Activated CD4-positive, alpha-beta T cell treated with anti-CD3 and anti-CD28 coated beads, Interleukin-2, Interleukin-4, amounts not matched to agents 100 ng/mL and 50 ng/mL, durations not matched to agents 16 hours and 8 hours (primary cell): ENCODE measurements at regions not wholly inside any gene's neighbourhood (a gene's known extent, or its start where the extent isn't known, plus 50 kb on each side); places are given as distances from the start of the nearest gene placed in this dataset.
"Not testable (repeated sequence)": the region's sequence is repeated elsewhere in the genome, so short reads cannot be mapped to it uniquely, and the experiment has no call there.

Source experiments
- DNase-seq: peaks from one replicate; pipeline ENCODE4 v3.0.0-alpha.2; 2020; ENCODE audit warnings: low spot score

GRCh38 chr2:133624551-133624950, 56.3 kb upstream of the NCKAP5 start:
- no peak for DNase-seq

- DNase-seq, result no peak
Measured at GRCh38 chr2:133627741-133628140, 59.5 kb upstream of the NCKAP5 start.

- DNase-seq, result no peak
Measured at GRCh38 chr2:133633309-133633708, 65.0 kb upstream of the NCKAP5 start.

- no peak for DNase-seq
Measured at GRCh38 chr2:133633881-133634409, 65.7 kb upstream of the NCKAP5 start.

- DNase-seq, result no peak
Measured at GRCh38 chr2:133635131-133635530, 66.9 kb upstream of the NCKAP5 start.

- DNase-seq, result no peak
Measured at GRCh38 chr2:133636287-133636686, 68.0 kb upstream of the NCKAP5 start.

- DNase-seq, result no peak
Measured at GRCh38 chr2:133640103-133640502, 71.8 kb upstream of the NCKAP5 start.

- DNase-seq, result no peak
Measured at GRCh38 chr2:133641497-133641896, 73.2 kb upstream of the NCKAP5 start.

GRCh38 chr2:133641942-133642725, 73.9 kb upstream of the NCKAP5 start:
- DNase-seq, result no peak

- no peak for DNase-seq
Measured at GRCh38 chr2:133642791-133643191, 74.5 kb upstream of the NCKAP5 start.

GRCh38 chr2:133643863-133644262, 75.6 kb upstream of the NCKAP5 start:
- no peak for DNase-seq

- DNase-seq, result no peak
Measured at GRCh38 chr2:133644846-133645245, 76.6 kb upstream of the NCKAP5 start.

- DNase-seq, result not testable (repeated sequence)
Measured at GRCh38 chr2:133647386-133647785, 79.1 kb upstream of the NCKAP5 start.

- DNase-seq, result no peak
Measured at GRCh38 chr2:133651861-133652260, 83.6 kb upstream of the NCKAP5 start.

GRCh38 chr2:133652398-133652797, 84.1 kb upstream of the NCKAP5 start:
- no peak for DNase-seq

GRCh38 chr2:133653056-133653455, 84.8 kb upstream of the NCKAP5 start:
- DNase-seq, result no peak

GRCh38 chr2:133654949-133655348, 86.7 kb upstream of the NCKAP5 start:
- no peak for DNase-seq

- DNase-seq, result no peak
Measured at GRCh38 chr2:133655610-133656009, 87.3 kb upstream of the NCKAP5 start.

- DNase-seq, result no peak
Measured at GRCh38 chr2:133657591-133657990, 89.3 kb upstream of the NCKAP5 start.

GRCh38 chr2:133658020-133658903, 90.0 kb upstream of the NCKAP5 start:
- DNase-seq, result no peak

GRCh38 chr2:133660510-133660909, 92.2 kb upstream of the NCKAP5 start:
- no peak for DNase-seq

GRCh38 chr2:133661392-133661791, 93.1 kb upstream of the NCKAP5 start:
- no peak for DNase-seq

- no peak for DNase-seq
Measured at GRCh38 chr2:133666621-133667020, 98.4 kb upstream of the NCKAP5 start.
